ENCODE measurements at regions not wholly inside any gene's neighbourhood (a gene's known extent, or its start where the extent isn't known, plus 50 kb on each side); places are given as distances from the start of the nearest gene placed in this dataset.
"Not testable (repeated sequence)": the region's sequence is repeated elsewhere in the genome, so short reads cannot be mapped to it uniquely, and the experiment has no call there.

- DNase-seq = no peak
- intact Hi-C loops (cut with micrococcal nuclease) = no loop called here
- ChIA-PET POLR2A (ENCODE audit: partially characterized antibody) (no interaction called here), CTCF (ENCODE audit: partially characterized antibody) (no interaction called here)
- no peaks in the 10 kb centered on the region for H3K27me3 ChIP-seq (ENCODE audit: insufficient read depth, low read length)
- Mint-ChIP-seq H3K4me1 (no peaks in the 10 kb centered on the region), H3K27ac (no peak overlapping the region), H3K9me3 (peaks cover 8 to 34% (median 26%) of the 10 kb centered on the region in 8 donors), H3K27me3 (no peaks in the 10 kb centered on the region), H3K4me3 (no peak overlapping the region), H3K36me3 (peaks cover 0 to 2% of the 10 kb centered on the region in 2 donors)
- no peaks in the 10 kb centered on the region for H3K36me3 ChIP-seq (ENCODE audit: insufficient read depth, low read length)
- no peak overlapping the region for H3K4me3 ChIP-seq (ENCODE audit: low read length in 2 of 2)
- H3K9me3 ChIP-seq (ENCODE audit: control insufficient read depth in 1 of 2, low read length in 2 of 2) = no peaks in the 10 kb centered on the region
- no peaks in the 10 kb centered on the region for H3K4me1 ChIP-seq (ENCODE audit: insufficient read depth, low read length)
- no peak overlapping the region for H3K27ac ChIP-seq (ENCODE audit: low read depth, low read length)
Observed at GRCh38 chr6:67459556-67459955, 1175.5 kb upstream of the ADGRB3 start.

GRCh38 chr6:67458265-67458664 lies 1176.8 kb upstream of the ADGRB3 start:
- peaks cover 0 to 2% of the 10 kb centered on the region in 2 donors for H3K36me3 Mint-ChIP-seq
- no peak for DNase-seq
- Histone ChIP-seq H3K27me3 (ENCODE audit: insufficient read depth, low read length) (no peaks in the 10 kb centered on the region), H3K4me3 (ENCODE audit: low read length in 2 of 2) (no peak overlapping the region), H3K27ac (ENCODE audit: low read depth, low read length) (no peak overlapping the region), H3K36me3 (ENCODE audit: insufficient read depth, low read length) (no peaks in the 10 kb centered on the region), H3K4me1 (ENCODE audit: insufficient read depth, low read length) (no peaks in the 10 kb centered on the region), H3K9me3 (ENCODE audit: control insufficient read depth in 1 of 2, low read length in 2 of 2) (no peaks in the 10 kb centered on the region)
- ChIA-PET POLR2A (ENCODE audit: partially characterized antibody) (no interaction called here), CTCF (ENCODE audit: partially characterized antibody) (no interaction called here)
- peaks cover 9 to 34% (median 27%) of the 10 kb centered on the region in 8 donors for H3K9me3 Mint-ChIP-seq
- intact Hi-C loops (cut with micrococcal nuclease) = no loop called here
- H3K27me3 Mint-ChIP-seq = no peaks in the 10 kb centered on the region
- H3K4me1 Mint-ChIP-seq = no peaks in the 10 kb centered on the region
- H3K4me3 Mint-ChIP-seq = no peak overlapping the region
- no peak overlapping the region for H3K27ac Mint-ChIP-seq

GRCh38 chr6:67451874-67452273 lies 1183.2 kb upstream of the ADGRB3 start:
- no peaks in the 10 kb centered on the region for H3K36me3 Mint-ChIP-seq

GRCh38 chr6:67450641-67451040 lies 1184.4 kb upstream of the ADGRB3 start:
- POLR2A ChIA-PET (ENCODE audit: partially characterized antibody) = no interaction called here
- no peak overlapping the region for H3K4me3 Mint-ChIP-seq
- Histone ChIP-seq H3K27me3 (ENCODE audit: insufficient read depth, low read length) (no peaks in the 10 kb centered on the region), H3K4me3 (ENCODE audit: low read length in 2 of 2) (no peak overlapping the region), H3K4me1 (ENCODE audit: insufficient read depth, low read length) (no peaks in the 10 kb centered on the region), H3K36me3 (ENCODE audit: insufficient read depth, low read length) (no peaks in the 10 kb centered on the region), H3K9me3 (ENCODE audit: control insufficient read depth in 1 of 2, low read length in 2 of 2) (no peaks in the 10 kb centered on the region), H3K27ac (ENCODE audit: low read depth, low read length) (no peak overlapping the region)
- intact Hi-C loops (cut with micrococcal nuclease) = no loop called here
- no peaks in the 10 kb centered on the region for H3K27me3 Mint-ChIP-seq
- H3K27ac Mint-ChIP-seq = no peak overlapping the region
- CTCF ChIA-PET (ENCODE audit: partially characterized antibody) = no interaction called here
- peaks cover 0 to 8% (median 4%) of the 10 kb centered on the region in 8 donors for H3K9me3 Mint-ChIP-seq
- H3K36me3 Mint-ChIP-seq = no peaks in the 10 kb centered on the region
- no peaks in the 10 kb centered on the region for H3K4me1 Mint-ChIP-seq
- no peak for DNase-seq

More at GRCh38 chr6:67451874-67452273, 1183.2 kb upstream of the ADGRB3 start:
- CTCF ChIA-PET (ENCODE audit: partially characterized antibody) = no interaction called here
- DNase-seq = no peak
- Mint-ChIP-seq H3K27me3 (no peaks in the 10 kb centered on the region), H3K4me1 (no peaks in the 10 kb centered on the region), H3K9me3 (peaks cover 0 to 12% (median 4%) of the 10 kb centered on the region in 8 donors), H3K27ac (no peak overlapping the region), H3K4me3 (no peak overlapping the region)
- H3K27ac ChIP-seq (ENCODE audit: low read depth, low read length) = no peak overlapping the region
- H3K4me1 ChIP-seq (ENCODE audit: insufficient read depth, low read length) = no peaks in the 10 kb centered on the region
- no peak overlapping the region for H3K4me3 ChIP-seq (ENCODE audit: low read length in 2 of 2)
- POLR2A ChIA-PET (ENCODE audit: partially characterized antibody) = no interaction called here
- H3K36me3 ChIP-seq (ENCODE audit: insufficient read depth, low read length) = no peaks in the 10 kb centered on the region
- H3K9me3 ChIP-seq (ENCODE audit: control insufficient read depth in 1 of 2, low read length in 2 of 2) = no peaks in the 10 kb centered on the region
- H3K27me3 ChIP-seq (ENCODE audit: insufficient read depth, low read length) = no peaks in the 10 kb centered on the region
- intact Hi-C loops (cut with micrococcal nuclease) = no loop called here

GRCh38 chr6:67449602-67450001 lies 1185.5 kb upstream of the ADGRB3 start:
- POLR2A ChIA-PET (ENCODE audit: partially characterized antibody) = interaction anchor here (0.5 kb wide), 1 partner anchor 786 kb away, joined by 3 read pairs; no protein-coding TSS in a partner anchor
- H3K9me3 ChIP-seq (ENCODE audit: control insufficient read depth in 1 of 2, low read length in 2 of 2) = no peaks in the 10 kb centered on the region
- no peak for DNase-seq
- no peak overlapping the region for H3K27ac Mint-ChIP-seq
- H3K27me3 ChIP-seq (ENCODE audit: insufficient read depth, low read length) = no peaks in the 10 kb centered on the region
- no peaks in the 10 kb centered on the region for H3K36me3 ChIP-seq (ENCODE audit: insufficient read depth, low read length)
- H3K36me3 Mint-ChIP-seq = no peaks in the 10 kb centered on the region
- no peak overlapping the region for H3K27ac ChIP-seq (ENCODE audit: low read depth, low read length)
- no peaks in the 10 kb centered on the region for H3K27me3 Mint-ChIP-seq
- H3K4me1 ChIP-seq (ENCODE audit: insufficient read depth, low read length) = no peaks in the 10 kb centered on the region
- intact Hi-C loops (cut with micrococcal nuclease) = no loop called here
- no peaks in the 10 kb centered on the region for H3K4me1 Mint-ChIP-seq
- peaks cover 0 to 7% (median 3%) of the 10 kb centered on the region in 8 donors for H3K9me3 Mint-ChIP-seq
- no peak overlapping the region for H3K4me3 ChIP-seq (ENCODE audit: low read length in 2 of 2)
- no peak overlapping the region for H3K4me3 Mint-ChIP-seq
- CTCF ChIA-PET (ENCODE audit: partially characterized antibody) = no interaction called here

- POLR2A ChIA-PET (ENCODE audit: partially characterized antibody) = no interaction called here
- Histone ChIP-seq H3K4me1 (ENCODE audit: insufficient read depth, low read length) (no peaks in the 10 kb centered on the region), H3K36me3 (ENCODE audit: insufficient read depth, low read length) (no peaks in the 10 kb centered on the region), H3K27ac (ENCODE audit: low read depth, low read length) (no peak overlapping the region), H3K4me3 (ENCODE audit: low read length in 2 of 2) (no peak overlapping the region), H3K27me3 (ENCODE audit: insufficient read depth, low read length) (no peaks in the 10 kb centered on the region), H3K9me3 (ENCODE audit: control insufficient read depth in 1 of 2, low read length in 2 of 2) (no peaks in the 10 kb centered on the region)
- no peaks in the 10 kb centered on the region for H3K4me1 Mint-ChIP-seq
- no peaks in the 10 kb centered on the region for H3K36me3 Mint-ChIP-seq
- no peak overlapping the region for H3K27ac Mint-ChIP-seq
- H3K4me3 Mint-ChIP-seq = no peak overlapping the region
- CTCF ChIA-PET (ENCODE audit: partially characterized antibody) = no interaction called here
- H3K9me3 Mint-ChIP-seq = peaks cover 0 to 4% (median 0%) of the 10 kb centered on the region in 8 donors
- H3K27me3 Mint-ChIP-seq = no peaks in the 10 kb centered on the region
- DNase-seq = no peak
- intact Hi-C loops (cut with micrococcal nuclease) = no loop called here
Observed at GRCh38 chr6:67433124-67433523, 1202.0 kb upstream of the ADGRB3 start.

- CTCF ChIA-PET (ENCODE audit: partially characterized antibody) = no interaction called here
- Mint-ChIP-seq H3K36me3 (no peaks in the 10 kb centered on the region), H3K27ac (no peak overlapping the region), H3K4me3 (no peak overlapping the region), H3K4me1 (no peaks in the 10 kb centered on the region), H3K27me3 (no peaks in the 10 kb centered on the region), H3K9me3 (peaks cover 0 to 8% (median 3%) of the 10 kb centered on the region in 8 donors)
- POLR2A ChIA-PET (ENCODE audit: partially characterized antibody) = no interaction called here
- intact Hi-C loops (cut with micrococcal nuclease) = no loop called here
- Histone ChIP-seq H3K27me3 (ENCODE audit: insufficient read depth, low read length) (no peaks in the 10 kb centered on the region), H3K4me3 (ENCODE audit: low read length in 2 of 2) (no peak overlapping the region), H3K36me3 (ENCODE audit: insufficient read depth, low read length) (no peaks in the 10 kb centered on the region), H3K27ac (ENCODE audit: low read depth, low read length) (no peak overlapping the region), H3K4me1 (ENCODE audit: insufficient read depth, low read length) (no peaks in the 10 kb centered on the region), H3K9me3 (ENCODE audit: control insufficient read depth in 1 of 2, low read length in 2 of 2) (no peaks in the 10 kb centered on the region)
- DNase-seq = no peak
Observed at GRCh38 chr6:67431076-67431475, 1204.0 kb upstream of the ADGRB3 start.

- POLR2A ChIA-PET (ENCODE audit: partially characterized antibody); DNase-seq; H3K4me1 ChIP-seq (ENCODE audit: insufficient read depth, low read length); H3K36me3 Mint-ChIP-seq; H3K4me3 ChIP-seq (ENCODE audit: low read length in 2 of 2); CTCF ChIA-PET (ENCODE audit: partially characterized antibody); H3K4me1 Mint-ChIP-seq; H3K36me3 ChIP-seq (ENCODE audit: insufficient read depth, low read length); H3K27me3 ChIP-seq (ENCODE audit: insufficient read depth, low read length); H3K27ac ChIP-seq (ENCODE audit: low read depth, low read length); H3K27ac Mint-ChIP-seq; intact Hi-C loops (cut with micrococcal nuclease); H3K27me3 Mint-ChIP-seq; H3K9me3 ChIP-seq (ENCODE audit: control insufficient read depth in 1 of 2, low read length in 2 of 2): not testable (repeated sequence)
- Mint-ChIP-seq H3K9me3 (peaks cover 0 to 15% (median 6%) of the 10 kb centered on the region in 8 donors), H3K4me3 (peak overlapping the region in 1 of 8 donors; percentile 13)
Observed at GRCh38 chr6:67426686-67427085, 1208.4 kb upstream of the ADGRB3 start.
